Ecto neural progenitor cell (in vitro differentiated cells): ENCODE measurements at regions not wholly inside any gene's neighbourhood (a gene's known extent, or its start where the extent isn't known, plus 50 kb on each side); places are given as distances from the start of the nearest gene placed in this dataset.

Experiments
- DNase-seq: peaks from one replicate; pipeline ENCODE4 v3.0.0-alpha.2; 2018; ENCODE audit warnings: low spot score

GRCh38 chr2:184534986-184535385 is 63.3 kb upstream of the ZNF804A start:
- DNase-seq: no peak

DNA sequence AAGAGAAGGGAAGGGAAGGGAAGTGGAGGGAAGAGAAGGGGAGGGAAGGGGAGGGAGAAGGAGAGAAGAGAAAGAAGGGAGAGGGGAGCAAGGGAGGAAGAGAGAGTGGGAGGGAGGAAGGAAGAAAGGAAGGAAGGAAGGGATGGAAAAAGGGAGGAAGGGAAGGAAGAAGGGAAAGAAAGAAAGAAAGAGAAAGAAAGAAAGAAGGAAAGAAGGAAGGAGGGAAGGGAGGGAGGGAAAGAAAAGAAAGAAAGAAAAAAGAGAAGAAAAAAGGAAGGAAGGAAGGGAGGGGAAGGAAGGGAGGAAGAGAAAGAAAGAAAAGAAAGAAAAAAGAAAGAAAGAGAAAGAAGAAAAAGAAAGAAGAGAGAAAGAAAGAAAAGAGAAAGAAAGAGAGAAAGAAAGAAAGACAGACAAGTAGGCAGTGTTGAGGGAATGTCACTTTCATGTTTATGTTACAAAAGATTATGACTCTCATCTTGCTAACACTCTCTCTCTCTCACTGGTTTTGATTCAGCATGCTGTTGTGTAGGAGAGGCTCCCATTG is 58.0 kb upstream of the ZNF804A start:
- no peak for DNase-seq

DNA sequence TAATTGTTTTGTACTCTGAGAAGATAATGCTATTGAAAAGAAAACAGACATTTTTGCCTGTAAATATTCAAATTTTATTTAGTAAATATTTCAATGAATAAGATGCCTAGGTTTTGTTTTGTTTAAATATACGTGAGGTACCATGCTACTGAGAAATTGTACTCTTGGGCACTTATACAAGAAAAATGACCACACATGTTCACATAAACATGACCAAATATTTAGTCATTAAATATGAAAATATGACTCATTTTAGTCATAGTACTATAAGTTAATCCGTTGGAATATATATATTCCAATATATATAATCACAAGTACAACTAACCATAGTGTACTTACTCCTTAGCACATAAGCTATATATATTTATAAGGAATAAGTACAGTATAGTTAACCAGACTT is 56.7 kb upstream of the ZNF804A start:
- no peak for DNase-seq

- DNase-seq: no peak
Measured at GRCh38 chr2:184543832-184544231, 54.5 kb upstream of the ZNF804A start.
